Upper lobe of right lung (tissue), 1 donor: ENCODE measurements at regions not wholly inside any gene's neighbourhood (a gene's known extent, or its start where the extent isn't known, plus 50 kb on each side); places are given as distances from the start of the nearest gene placed in this dataset.
A peak's percentile ranks its signal among the peaks of the same experiment; 100 is the strongest.

ENCODE experiments used
- ATAC-seq: fragments of 200-7000 bp; cut with Tn5 transposase; one replicate; pipeline ENCODE4 v1.9.1; 2020; ENCODE audit warnings: mild to moderate bottlenecking, moderate library complexity
- DNase-seq: peaks from one replicate; pipeline ENCODE4 v3.0.0-alpha.2; 2020
- H3K27ac ChIP-seq: fragments of 200-600 bp; one replicate; pipeline ENCODE4 v1.8.0; 2022
- H3K27me3 ChIP-seq: fragments of 200-600 bp; one replicate; pipeline ENCODE4 v1.8.0; 2022; ENCODE audit warnings: mild to moderate bottlenecking
- H3K36me3 ChIP-seq: fragments of 200-600 bp; one replicate; pipeline ENCODE4 v1.8.0; 2022
- H3K4me1 ChIP-seq: fragments of 200-600 bp; one replicate; pipeline ENCODE4 v1.8.0; 2022
- H3K4me3 ChIP-seq: fragments of 200-600 bp; one replicate; pipeline ENCODE4 v1.8.0; 2022; ENCODE audit warnings: mild to moderate bottlenecking
- H3K9me3 ChIP-seq: fragments of 200-600 bp; one replicate; pipeline ENCODE4 v1.8.0; 2022
- CTCF ChIP-seq: fragments of 200-600 bp; IDR thresholded peaks from one replicate; pipeline ENCODE4 v1.8.0; 2022; ENCODE audit warnings: antibody characterized with exemption
- intact Hi-C: fragments of 100-400 bp; cut with DNase I; formaldehyde crosslinking; loops from one replicate; pipeline ENCODE4 v1.11.0; 2022
- donor health status: DM: no; HTN: yes; CAD: no; lungs with severe emphysema.

- H3K27ac ChIP-seq: no peak overlapping the region
- TF ChIP-seq CTCF: no peak
- intact Hi-C loops: no loop called here
- DNase-seq: no peak
- ATAC-seq: no peak
- no peaks in the 10 kb centered on the region for H3K36me3 ChIP-seq
- no peaks in the 10 kb centered on the region for H3K4me1 ChIP-seq
- H3K27me3 ChIP-seq: no peaks in the 10 kb centered on the region
- no peak overlapping the region for H3K4me3 ChIP-seq
- no peaks in the 10 kb centered on the region for H3K9me3 ChIP-seq
Observed at GRCh38 chr2:235350234-235350633, 143.6 kb upstream of the AGAP1 start.

- no peak for TF ChIP-seq CTCF
- DNase-seq: no peak
- Histone ChIP-seq H3K36me3 (no peaks in the 10 kb centered on the region), H3K27ac (no peak overlapping the region), H3K4me3 (no peak overlapping the region), H3K4me1 (no peaks in the 10 kb centered on the region), H3K27me3 (no peaks in the 10 kb centered on the region), H3K9me3 (no peaks in the 10 kb centered on the region)
- intact Hi-C loops: no loop called here
- no peak for ATAC-seq
Observed at GRCh38 chr2:235352541-235352940, 141.3 kb upstream of the AGAP1 start.

- Histone ChIP-seq H3K4me1 (no peaks in the 10 kb centered on the region), H3K27ac (no peak overlapping the region), H3K9me3 (no peaks in the 10 kb centered on the region), H3K36me3 (no peaks in the 10 kb centered on the region), H3K27me3 (no peaks in the 10 kb centered on the region), H3K4me3 (no peak overlapping the region)
- ATAC-seq: no peak
- DNase-seq: no peak
- TF ChIP-seq CTCF: no peak
- intact Hi-C loops: no loop called here
Observed at GRCh38 chr2:235357881-235358280, 136.0 kb upstream of the AGAP1 start.

- Histone ChIP-seq H3K4me1 (no peaks in the 10 kb centered on the region), H3K9me3 (no peaks in the 10 kb centered on the region), H3K36me3 (no peaks in the 10 kb centered on the region), H3K27ac (no peak overlapping the region), H3K27me3 (no peaks in the 10 kb centered on the region), H3K4me3 (no peak overlapping the region)
- DNase-seq (no peak), ATAC-seq (peak; percentile 10)
- intact Hi-C loops: no loop called here
- no peak for TF ChIP-seq CTCF
Observed at GRCh38 chr2:235358981-235359471, 134.8 kb upstream of the AGAP1 start.

- ATAC-seq: no peak
- H3K4me1 ChIP-seq: no peaks in the 10 kb centered on the region
- intact Hi-C loops: no loop called here
- no peak for DNase-seq
- no peak overlapping the region for H3K4me3 ChIP-seq
- H3K36me3 ChIP-seq: no peaks in the 10 kb centered on the region
- TF ChIP-seq CTCF: no peak
- H3K9me3 ChIP-seq: no peaks in the 10 kb centered on the region
- H3K27ac ChIP-seq: no peak overlapping the region
- H3K27me3 ChIP-seq: no peaks in the 10 kb centered on the region
Observed at GRCh38 chr2:235360446-235360845, 133.4 kb upstream of the AGAP1 start.

GRCh38 chr2:235365743-235366142 is 128.1 kb upstream of the AGAP1 start:
- no peak overlapping the region for H3K27ac ChIP-seq
- H3K4me1 ChIP-seq: no peaks in the 10 kb centered on the region
- TF ChIP-seq CTCF: no peak
- intact Hi-C loops: no loop called here
- H3K9me3 ChIP-seq: no peaks in the 10 kb centered on the region
- no peak overlapping the region for H3K4me3 ChIP-seq
- H3K27me3 ChIP-seq: no peaks in the 10 kb centered on the region
- no peaks in the 10 kb centered on the region for H3K36me3 ChIP-seq
- no peak for ATAC-seq
- no peak for DNase-seq
